ENCODE measurements at regions not wholly inside any gene's neighbourhood (a gene's known extent, or its start where the extent isn't known, plus 50 kb on each side); places are given as distances from the start of the nearest gene placed in this dataset.

GRCh38 chr4:142977182-142977581 lies 131.1 kb upstream of the INPP4B start:
- no peak overlapping the region for H3K4me3 ChIP-seq (ENCODE audit: low read depth, low read length)
- DNase-seq (ENCODE audit: low read depth, low spot score) = no peak
- in situ Hi-C loops (cut with HindIII; ENCODE audit: low sequenced_read_pairs) = no loop called here
- TF ChIP-seq CTCF (IDR thresholded peaks at IDR 0.05; ENCODE audit: low read depth, low read length) = no peak

- H3K4me3 ChIP-seq (ENCODE audit: low read depth, low read length) = no peak overlapping the region
- in situ Hi-C loops (cut with HindIII; ENCODE audit: low sequenced_read_pairs) = no loop called here
- TF ChIP-seq CTCF (IDR thresholded peaks at IDR 0.05; ENCODE audit: low read depth, low read length) = no peak
- no peak for DNase-seq (ENCODE audit: low read depth, low spot score)
These were observed 137.0 kb upstream of the INPP4B start for GRCh38 chr4:142983065-142983464.

- no peak for TF ChIP-seq CTCF (IDR thresholded peaks at IDR 0.05; ENCODE audit: low read depth, low read length)
- H3K4me3 ChIP-seq (ENCODE audit: low read depth, low read length) = no peak overlapping the region
- DNase-seq (ENCODE audit: low read depth, low spot score) = no peak
- in situ Hi-C loops (cut with HindIII; ENCODE audit: low sequenced_read_pairs) = no loop called here
These were observed 137.5 kb upstream of the INPP4B start for GRCh38 chr4:142983589-142983988.

- peak; percentile 15 for DNase-seq (ENCODE audit: low read depth, low spot score)
- in situ Hi-C loops (cut with HindIII; ENCODE audit: low sequenced_read_pairs) = no loop called here
- H3K4me3 ChIP-seq (ENCODE audit: low read depth, low read length) = no peak overlapping the region
- peak; percentile 53 for TF ChIP-seq CTCF (IDR thresholded peaks at IDR 0.05; ENCODE audit: low read depth, low read length)
These were observed 138.9 kb upstream of the INPP4B start for GRCh38 chr4:142984871-142985585.

- no peak for TF ChIP-seq CTCF (IDR thresholded peaks at IDR 0.05; ENCODE audit: low read depth, low read length)
- no peak overlapping the region for H3K4me3 ChIP-seq (ENCODE audit: low read depth, low read length)
- DNase-seq (ENCODE audit: low read depth, low spot score) = no peak
- in situ Hi-C loops (cut with HindIII; ENCODE audit: low sequenced_read_pairs) = no loop called here
These were observed 168.5 kb upstream of the USP38 start for GRCh38 chr4:143016171-143016570.

- no peak for TF ChIP-seq CTCF (IDR thresholded peaks at IDR 0.05; ENCODE audit: low read depth, low read length)
- in situ Hi-C loops (cut with HindIII; ENCODE audit: low sequenced_read_pairs) = no loop called here
- H3K4me3 ChIP-seq (ENCODE audit: low read depth, low read length) = no peak overlapping the region
- no peak for DNase-seq (ENCODE audit: low read depth, low spot score)
These were observed 167.5 kb upstream of the USP38 start for GRCh38 chr4:143017210-143017609.

All from astrocyte of the spinal cord (primary cell).